ENCODE measurements at regions not wholly inside any gene's neighbourhood (a gene's known extent, or its start where the extent isn't known, plus 50 kb on each side); places are given as distances from the start of the nearest gene placed in this dataset.
"Not testable (repeated sequence)": the region's sequence is repeated elsewhere in the genome, so short reads cannot be mapped to it uniquely, and the experiment has no call there.

DNA sequence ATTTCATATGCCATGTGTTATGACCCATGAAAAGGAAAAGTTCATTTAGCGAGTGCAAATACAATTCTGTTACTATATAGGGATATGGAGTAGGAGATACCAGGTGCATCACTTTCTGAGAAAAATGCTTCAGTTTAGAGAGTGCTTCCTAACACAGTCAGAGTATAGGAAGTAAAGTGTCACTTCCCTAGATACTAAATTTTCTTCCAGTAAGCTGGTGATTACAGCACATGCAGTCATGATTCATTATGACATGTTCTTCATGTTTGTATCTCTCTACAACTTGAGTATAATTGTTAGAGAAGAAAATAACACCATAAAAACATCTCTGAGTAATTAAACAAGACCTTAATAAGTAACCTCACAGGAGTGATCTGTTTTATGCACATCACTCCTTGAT is 837.0 kb downstream of the DNAH5 start:
- TF ChIP-seq, protein P1, sequence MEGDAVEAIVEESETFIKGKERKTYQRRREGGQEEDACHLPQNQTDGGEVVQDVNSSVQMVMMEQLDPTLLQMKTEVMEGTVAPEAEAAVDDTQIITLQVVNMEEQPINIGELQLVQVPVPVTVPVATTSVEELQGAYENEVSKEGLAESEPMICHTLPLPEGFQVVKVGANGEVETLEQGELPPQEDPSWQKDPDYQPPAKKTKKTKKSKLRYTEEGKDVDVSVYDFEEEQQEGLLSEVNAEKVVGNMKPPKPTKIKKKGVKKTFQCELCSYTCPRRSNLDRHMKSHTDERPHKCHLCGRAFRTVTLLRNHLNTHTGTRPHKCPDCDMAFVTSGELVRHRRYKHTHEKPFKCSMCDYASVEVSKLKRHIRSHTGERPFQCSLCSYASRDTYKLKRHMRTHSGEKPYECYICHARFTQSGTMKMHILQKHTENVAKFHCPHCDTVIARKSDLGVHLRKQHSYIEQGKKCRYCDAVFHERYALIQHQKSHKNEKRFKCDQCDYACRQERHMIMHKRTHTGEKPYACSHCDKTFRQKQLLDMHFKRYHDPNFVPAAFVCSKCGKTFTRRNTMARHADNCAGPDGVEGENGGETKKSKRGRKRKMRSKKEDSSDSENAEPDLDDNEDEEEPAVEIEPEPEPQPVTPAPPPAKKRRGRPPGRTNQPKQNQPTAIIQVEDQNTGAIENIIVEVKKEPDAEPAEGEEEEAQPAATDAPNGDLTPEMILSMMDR (IDR thresholded peaks at IDR 0.05), result no peak
- 54 to 67% (median 56%) methylated on average over 1 of the region's 1 CpG for WGBS, 3 donors

DNA sequence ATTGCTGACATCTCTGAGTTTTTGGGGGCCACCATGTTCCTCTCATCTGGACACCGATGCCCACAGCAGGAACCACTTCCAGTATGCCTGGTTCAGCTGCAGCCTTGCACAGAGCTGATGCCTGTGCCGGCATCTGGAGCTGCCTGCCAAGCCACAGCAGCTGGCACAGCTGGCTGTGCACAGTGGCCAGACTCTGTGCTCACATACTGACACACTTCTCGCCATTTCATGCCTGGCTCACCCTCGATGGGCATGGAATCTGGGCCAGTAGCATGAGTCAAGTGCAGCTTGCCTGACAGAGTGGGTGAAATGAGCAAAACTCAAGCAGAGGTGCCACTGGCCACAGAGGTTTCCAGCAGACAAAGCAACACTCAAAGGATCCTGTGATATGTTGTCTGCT is 863.4 kb downstream of the DNAH5 start:
- WGBS, 3 donors, result 24 to 45% (median 39%) methylated on average over 4 of the region's 4 CpGs
- Histone ChIP-seq H3K27ac (no peak overlapping the region), H3K4me1 (no peaks in the 10 kb centered on the region), H3K9me3 (no peaks in the 10 kb centered on the region), H3K27me3 (ENCODE audit: insufficient read depth in 3 of 3, low read length in 2 of 3) (no peaks in the 10 kb centered on the region), H3K4me3 (no peak overlapping the region), H3K36me3 (ENCODE audit: insufficient read depth in 1 of 2, low read depth in 1 of 2) (no peaks in the 10 kb centered on the region)
- ATAC-seq, result no peak
- intact Hi-C loops (cut with DNase I), result no loop called here
- TF ChIP-seq, protein P1 (IDR thresholded peaks at IDR 0.05), result no peak
- no peak for DNase-seq

More for the DNA sequence above, 837.0 kb downstream of the DNAH5 start:
- no peaks in the 10 kb centered on the region for H3K4me1 ChIP-seq
- H3K27me3 ChIP-seq (ENCODE audit: insufficient read depth in 3 of 3, low read length in 2 of 3), result no peaks in the 10 kb centered on the region
- H3K9me3 ChIP-seq, result no peaks in the 10 kb centered on the region
- no peaks in the 10 kb centered on the region for H3K36me3 ChIP-seq (ENCODE audit: insufficient read depth in 1 of 2, low read depth in 1 of 2)
- DNase-seq, result no peak
- ATAC-seq, result no peak
- H3K27ac ChIP-seq, result no peak overlapping the region
- H3K4me3 ChIP-seq, result no peak overlapping the region
- intact Hi-C loops (cut with DNase I), result no loop called here

DNA sequence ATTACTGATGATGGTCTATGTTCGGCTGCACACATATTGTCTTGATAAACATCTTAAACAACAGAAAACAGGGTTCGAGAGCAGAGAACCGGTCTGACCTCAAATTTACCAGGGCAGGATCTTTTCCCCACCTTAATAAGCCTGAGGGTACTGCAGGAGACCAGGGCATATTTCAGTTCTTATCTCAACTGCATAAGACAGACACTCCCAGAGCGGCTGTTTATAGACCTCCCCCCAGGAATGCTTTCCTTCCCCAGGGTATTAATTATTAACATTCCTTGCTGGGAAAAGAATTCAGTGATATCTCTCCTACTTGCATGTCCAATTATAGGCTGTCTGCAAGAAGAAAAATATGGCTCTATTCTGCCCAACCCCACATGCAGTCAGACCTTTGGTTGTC is 871.6 kb downstream of the DNAH5 start:
- ATAC-seq; H3K27ac ChIP-seq; H3K9me3 ChIP-seq; intact Hi-C loops (cut with DNase I); H3K36me3 ChIP-seq (ENCODE audit: insufficient read depth in 1 of 2, low read depth in 1 of 2); DNase-seq; H3K4me1 ChIP-seq; H3K4me3 ChIP-seq; H3K27me3 ChIP-seq (ENCODE audit: insufficient read depth in 3 of 3, low read length in 2 of 3): not testable (repeated sequence)
- WGBS, 3 donors, result 82 to 86% (median 85%) methylated on average over 4 of the region's 4 CpGs

DNA sequence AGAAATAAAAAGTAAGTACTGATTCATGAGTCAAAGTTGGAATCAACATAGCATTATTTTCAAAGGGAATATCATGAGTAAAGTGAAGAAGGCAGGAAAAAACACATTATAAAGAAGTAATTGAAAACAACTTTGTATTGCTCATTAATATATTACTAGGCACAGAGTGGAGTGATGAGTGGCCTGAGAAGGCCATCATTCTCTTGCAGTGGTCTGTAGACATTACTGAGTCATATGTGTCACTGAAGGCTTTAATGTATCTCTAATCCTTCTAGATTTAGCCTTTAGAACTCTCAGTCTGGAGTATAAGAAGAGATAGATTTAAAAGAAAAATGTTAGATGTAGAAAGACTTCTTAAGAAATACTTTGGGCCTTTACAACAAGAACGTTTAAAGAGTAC is 881.4 kb downstream of the DNAH5 start:
- ATAC-seq, result no peak
- no peak for DNase-seq
- Histone ChIP-seq H3K4me1 (no peaks in the 10 kb centered on the region), H3K4me3 (no peak overlapping the region), H3K27me3 (ENCODE audit: insufficient read depth in 3 of 3, low read length in 2 of 3) (no peaks in the 10 kb centered on the region), H3K27ac (no peak overlapping the region), H3K9me3 (no peaks in the 10 kb centered on the region), H3K36me3 (ENCODE audit: insufficient read depth in 1 of 2, low read depth in 1 of 2) (no peaks in the 10 kb centered on the region)
- intact Hi-C loops (cut with DNase I), result no loop called here
- TF ChIP-seq, protein P1 (IDR thresholded peaks at IDR 0.05), result no peak
- WGBS, 3 donors, result 53 to 63% (median 62%) methylated on average over 1 of the region's 1 CpG

DNA sequence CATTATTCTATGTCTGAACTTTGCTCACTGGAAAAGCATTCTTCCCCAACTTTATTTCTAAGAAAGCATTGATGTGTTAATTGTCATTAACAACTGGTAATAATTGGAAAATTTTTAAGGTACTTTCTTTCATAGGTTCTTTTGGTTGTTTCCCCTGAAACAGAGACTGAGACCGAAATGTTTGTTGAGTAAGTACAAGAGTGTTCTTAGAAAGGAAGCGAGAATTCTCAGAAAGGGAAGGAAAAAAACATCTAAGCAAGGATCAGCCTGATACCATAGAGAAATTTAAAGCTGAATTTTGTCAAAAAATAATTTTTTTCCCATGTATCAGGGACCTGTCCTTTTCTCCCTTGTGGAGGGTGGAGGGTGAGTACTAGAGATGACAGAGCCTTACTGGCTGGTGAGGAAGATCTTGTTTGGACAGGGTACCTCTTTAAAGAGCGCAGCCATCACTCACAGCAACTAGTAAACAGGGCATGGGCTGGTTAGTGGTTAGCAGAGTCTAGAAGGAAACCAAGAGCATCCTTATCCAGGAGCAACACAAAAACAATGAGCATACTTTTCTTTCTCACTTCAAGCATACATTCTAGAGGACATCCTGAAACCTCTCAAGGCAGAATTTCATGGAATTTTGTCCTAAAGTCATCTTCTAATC is 898.5 kb downstream of the DNAH5 start:
- Histone ChIP-seq H3K9me3 (peaks cover 4% of the 10 kb centered on the region), H3K4me3 (no peak overlapping the region), H3K4me1 (no peaks in the 10 kb centered on the region), H3K27ac (no peak overlapping the region), H3K36me3 (ENCODE audit: insufficient read depth in 1 of 2, low read depth in 1 of 2) (no peaks in the 10 kb centered on the region), H3K27me3 (ENCODE audit: insufficient read depth in 3 of 3, low read length in 2 of 3) (no peaks in the 10 kb centered on the region)
- 61 to 68% (median 66%) methylated on average over 3 of the region's 3 CpGs for WGBS, 3 donors
- intact Hi-C loops (cut with DNase I), result no loop called here
- TF ChIP-seq, protein P1 (IDR thresholded peaks at IDR 0.05), result no peak
- no peak for DNase-seq
- ATAC-seq, result no peak
